ENCODE measurements at regions not wholly inside any gene's neighbourhood (a gene's known extent, or its start where the extent isn't known, plus 50 kb on each side); places are given as distances from the start of the nearest gene placed in this dataset.

DNA sequence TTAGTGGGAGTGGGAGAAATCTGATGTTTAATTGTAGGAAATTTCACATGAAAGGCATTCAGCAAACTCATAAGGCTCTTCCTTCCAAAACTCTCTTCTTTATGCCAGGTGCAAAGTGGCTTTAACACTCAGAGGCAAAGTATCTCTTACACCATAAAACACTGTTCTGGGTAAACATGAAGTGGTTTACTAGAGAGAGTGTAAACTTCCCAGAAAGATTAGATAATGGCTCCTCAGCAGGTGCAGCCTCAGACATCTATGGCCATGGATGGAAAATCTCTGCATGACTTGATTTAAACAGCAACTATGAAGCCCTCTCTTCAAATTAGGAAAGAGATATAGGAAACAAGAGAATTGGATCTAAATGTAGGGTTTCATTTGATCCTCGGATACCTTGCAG, 583.1 kb upstream of the SALL1 start:
- TF ChIP-seq, protein P1, sequence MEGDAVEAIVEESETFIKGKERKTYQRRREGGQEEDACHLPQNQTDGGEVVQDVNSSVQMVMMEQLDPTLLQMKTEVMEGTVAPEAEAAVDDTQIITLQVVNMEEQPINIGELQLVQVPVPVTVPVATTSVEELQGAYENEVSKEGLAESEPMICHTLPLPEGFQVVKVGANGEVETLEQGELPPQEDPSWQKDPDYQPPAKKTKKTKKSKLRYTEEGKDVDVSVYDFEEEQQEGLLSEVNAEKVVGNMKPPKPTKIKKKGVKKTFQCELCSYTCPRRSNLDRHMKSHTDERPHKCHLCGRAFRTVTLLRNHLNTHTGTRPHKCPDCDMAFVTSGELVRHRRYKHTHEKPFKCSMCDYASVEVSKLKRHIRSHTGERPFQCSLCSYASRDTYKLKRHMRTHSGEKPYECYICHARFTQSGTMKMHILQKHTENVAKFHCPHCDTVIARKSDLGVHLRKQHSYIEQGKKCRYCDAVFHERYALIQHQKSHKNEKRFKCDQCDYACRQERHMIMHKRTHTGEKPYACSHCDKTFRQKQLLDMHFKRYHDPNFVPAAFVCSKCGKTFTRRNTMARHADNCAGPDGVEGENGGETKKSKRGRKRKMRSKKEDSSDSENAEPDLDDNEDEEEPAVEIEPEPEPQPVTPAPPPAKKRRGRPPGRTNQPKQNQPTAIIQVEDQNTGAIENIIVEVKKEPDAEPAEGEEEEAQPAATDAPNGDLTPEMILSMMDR (conservative IDR thresholded peaks at IDR 0.05; ENCODE audit: low read length) = no peak
- no peak for TF ChIP-seq EZH2phosphoT487 (IDR thresholded peaks at IDR 0.05; ENCODE audit: borderline replicate concordance, low read depth, low read length)
- POLR2A ChIA-PET = interaction anchor here (0.6 kb wide), 1 partner anchor 45 kb away, joined by 3 read pairs; no protein-coding TSS in a partner anchor

DNA sequence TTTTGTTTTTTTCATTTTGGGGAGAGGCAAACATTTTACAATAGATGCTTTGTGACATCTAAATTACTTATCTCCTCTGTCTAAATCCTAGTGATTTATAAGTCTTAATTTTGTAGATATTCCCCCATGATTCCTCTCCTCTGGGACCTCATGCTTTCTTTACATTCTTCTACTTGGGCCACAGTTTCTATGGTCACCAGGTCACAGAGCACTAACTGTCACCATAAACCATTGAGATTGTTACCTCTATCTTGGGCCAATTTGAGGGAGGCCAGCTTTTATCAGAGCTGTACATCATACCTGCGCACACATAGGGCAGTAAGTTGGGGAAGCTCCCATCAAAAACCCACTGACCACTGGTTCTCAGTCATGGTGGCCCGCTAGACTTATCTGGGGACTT, 582.1 kb upstream of the SALL1 start:
- intact Hi-C loops (cut with micrococcal nuclease; ENCODE audit: unreplicated experiment) = no loop called here
- H3K27ac ChIP-seq (ENCODE audit: low read depth, low read length, poor library complexity, severe bottlenecking) = no peak overlapping the region
- POLR2A ChIA-PET = no interaction called here
- no peaks in the 10 kb centered on the region for H3K4me1 ChIP-seq (ENCODE audit: insufficient read depth, low read length, poor library complexity, severe bottlenecking)
- H2AFZ ChIP-seq (ENCODE audit: low read length) = no peak overlapping the region
- no peaks in the 10 kb centered on the region for H3K36me3 ChIP-seq (ENCODE audit: insufficient read depth, low read length)
- CTCF ChIA-PET (ENCODE audit: unreplicated experiment) = no interaction called here
- BruUV-seq (replicated peaks) = no TSS peak
- no peaks in the 10 kb centered on the region for H4K20me1 ChIP-seq (ENCODE audit: insufficient read depth, low read length)
- no peak overlapping the region for H3K4me2 ChIP-seq (ENCODE audit: low read length)
- H3K9me2 ChIP-seq (ENCODE audit: insufficient read depth, low read length) = no peaks in the 10 kb centered on the region
- H3K4me3 ChIP-seq (ENCODE audit: low read depth, low read length, poor library complexity, severe bottlenecking) = no peak overlapping the region
- no peaks in the 10 kb centered on the region for H3K79me2 ChIP-seq (ENCODE audit: insufficient read depth, low read depth, low read length)
- TF ChIP-seq EZH2phosphoT487 (IDR thresholded peaks at IDR 0.05; ENCODE audit: borderline replicate concordance, low read depth, low read length) = no peak
- TF ChIP-seq, protein P1 (conservative IDR thresholded peaks at IDR 0.05; ENCODE audit: low read length) = no peak
- DNase-seq (ENCODE audit: low spot score) = no peak
- no peaks in the 10 kb centered on the region for H3K9me3 ChIP-seq (ENCODE audit: low read length)

More for the DNA sequence above, 583.1 kb upstream of the SALL1 start:
- Histone ChIP-seq H3K4me3 (ENCODE audit: low read depth, low read length, poor library complexity, severe bottlenecking) (no peak overlapping the region), H3K9me2 (ENCODE audit: insufficient read depth, low read length) (no peaks in the 10 kb centered on the region), H3K79me2 (ENCODE audit: insufficient read depth, low read depth, low read length) (no peaks in the 10 kb centered on the region), H3K27ac (ENCODE audit: low read depth, low read length, poor library complexity, severe bottlenecking) (no peak overlapping the region), H3K4me2 (ENCODE audit: low read length) (no peak overlapping the region), H3K9me3 (ENCODE audit: low read length) (no peaks in the 10 kb centered on the region), H3K4me1 (ENCODE audit: insufficient read depth, low read length, poor library complexity, severe bottlenecking) (no peaks in the 10 kb centered on the region), H4K20me1 (ENCODE audit: insufficient read depth, low read length) (no peaks in the 10 kb centered on the region), H2AFZ (ENCODE audit: low read length) (no peak overlapping the region), H3K36me3 (ENCODE audit: insufficient read depth, low read length) (no peaks in the 10 kb centered on the region)
- BruUV-seq (replicated peaks) = no TSS peak
- intact Hi-C loops (cut with micrococcal nuclease; ENCODE audit: unreplicated experiment) = no loop called here
- DNase-seq (ENCODE audit: low spot score) = no peak
- CTCF ChIA-PET (ENCODE audit: unreplicated experiment) = no interaction called here

DNA sequence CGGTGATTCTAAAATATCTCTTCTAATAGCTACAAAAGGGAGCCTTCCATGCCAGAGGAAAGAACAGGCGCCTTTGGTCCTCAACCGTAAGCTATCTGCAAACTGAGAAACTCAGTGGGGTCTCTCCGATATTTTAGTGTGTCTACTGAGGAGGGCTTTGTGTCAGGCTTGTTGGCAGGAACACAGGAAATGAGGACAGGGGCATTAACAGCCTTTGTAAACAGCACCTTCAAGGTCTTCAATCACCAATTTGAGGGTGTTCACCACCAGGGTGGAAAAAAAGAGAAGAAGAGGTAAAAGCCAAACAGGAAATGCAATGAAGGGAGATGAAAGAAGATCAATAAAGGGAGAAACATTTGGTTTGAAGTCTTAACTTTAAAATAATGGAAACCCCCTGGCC, 580.1 kb upstream of the SALL1 start:
- no peaks in the 10 kb centered on the region for H3K79me2 ChIP-seq (ENCODE audit: insufficient read depth, low read depth, low read length)
- TF ChIP-seq, protein P1 (conservative IDR thresholded peaks at IDR 0.05; ENCODE audit: low read length) = no peak
- TF ChIP-seq EZH2phosphoT487 (IDR thresholded peaks at IDR 0.05; ENCODE audit: borderline replicate concordance, low read depth, low read length) = no peak
- H3K4me3 ChIP-seq (ENCODE audit: low read depth, low read length, poor library complexity, severe bottlenecking) = no peak overlapping the region
- intact Hi-C loops (cut with micrococcal nuclease; ENCODE audit: unreplicated experiment) = no loop called here
- H3K36me3 ChIP-seq (ENCODE audit: insufficient read depth, low read length) = no peaks in the 10 kb centered on the region
- H3K9me3 ChIP-seq (ENCODE audit: low read length) = no peaks in the 10 kb centered on the region
- H3K4me1 ChIP-seq (ENCODE audit: insufficient read depth, low read length, poor library complexity, severe bottlenecking) = no peaks in the 10 kb centered on the region
- no peak overlapping the region for H3K4me2 ChIP-seq (ENCODE audit: low read length)
- no peak overlapping the region for H2AFZ ChIP-seq (ENCODE audit: low read length)
- CTCF ChIA-PET (ENCODE audit: unreplicated experiment) = no interaction called here
- POLR2A ChIA-PET = no interaction called here
- no peaks in the 10 kb centered on the region for H4K20me1 ChIP-seq (ENCODE audit: insufficient read depth, low read length)
- no peak overlapping the region for H3K27ac ChIP-seq (ENCODE audit: low read depth, low read length, poor library complexity, severe bottlenecking)
- no TSS peak for BruUV-seq (replicated peaks)
- H3K9me2 ChIP-seq (ENCODE audit: insufficient read depth, low read length) = no peaks in the 10 kb centered on the region
- no peak for DNase-seq (ENCODE audit: low spot score)

Measured in OCI-LY7 (cell line).